VCaP (cell line): ENCODE measurements at regions not wholly inside any gene's neighbourhood (a gene's known extent, or its start where the extent isn't known, plus 50 kb on each side); places are given as distances from the start of the nearest gene placed in this dataset.

Experiments
- H3K27ac ChIP-seq: fragments of 450-650 bp; 2 replicates; pipeline ENCODE4 v1.5.1; 2017
- CTCF ChIP-seq: fragments of 450-650 bp; conservative IDR thresholded peaks from 2 replicates; pipeline ENCODE4 v1.5.1; 2017; ENCODE audit warnings: mild to moderate bottlenecking, moderate library complexity

DNA sequence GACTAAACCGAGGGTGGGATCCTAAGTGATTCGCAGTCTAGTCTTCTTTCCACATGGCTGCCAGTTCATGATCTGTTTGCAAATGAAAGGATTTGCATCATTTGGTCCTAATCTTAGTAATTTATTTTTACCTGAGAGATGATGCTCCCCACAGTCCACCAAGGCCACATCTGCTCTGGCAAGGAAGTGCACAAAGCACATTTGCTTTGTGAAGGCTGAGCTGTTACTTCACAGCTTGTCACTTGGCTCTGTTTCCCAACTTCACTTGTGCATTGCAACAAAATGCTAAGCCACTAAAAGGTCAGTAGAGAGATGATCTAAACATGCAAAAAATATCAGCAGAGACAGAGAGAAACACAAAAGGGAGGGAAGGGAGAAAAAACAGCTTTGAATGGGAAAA, 128.5 kb upstream of the VLDLR start:
- no peak overlapping the region for H3K27ac ChIP-seq
- no peak for TF ChIP-seq CTCF

DNA sequence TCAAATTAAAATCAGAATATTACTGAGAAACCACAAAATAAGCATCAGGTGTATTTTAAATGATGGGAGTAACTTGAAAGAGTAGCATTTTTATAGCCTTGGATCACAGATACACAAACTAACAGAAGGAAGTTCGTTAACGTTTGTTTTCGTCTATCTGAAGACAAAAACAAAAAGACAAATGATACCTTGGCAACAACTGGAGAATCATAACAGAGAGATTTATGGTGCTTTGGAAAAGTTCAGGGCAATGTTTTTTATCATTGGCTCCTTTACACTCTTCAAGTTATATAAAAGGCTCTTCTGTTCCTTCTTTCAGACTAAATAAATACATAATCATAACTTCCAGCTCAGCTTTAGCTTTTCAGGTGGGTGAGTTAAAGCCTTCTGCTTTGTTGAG, 128.1 kb upstream of the VLDLR start:
- TF ChIP-seq CTCF = no peak
- no peak overlapping the region for H3K27ac ChIP-seq

DNA sequence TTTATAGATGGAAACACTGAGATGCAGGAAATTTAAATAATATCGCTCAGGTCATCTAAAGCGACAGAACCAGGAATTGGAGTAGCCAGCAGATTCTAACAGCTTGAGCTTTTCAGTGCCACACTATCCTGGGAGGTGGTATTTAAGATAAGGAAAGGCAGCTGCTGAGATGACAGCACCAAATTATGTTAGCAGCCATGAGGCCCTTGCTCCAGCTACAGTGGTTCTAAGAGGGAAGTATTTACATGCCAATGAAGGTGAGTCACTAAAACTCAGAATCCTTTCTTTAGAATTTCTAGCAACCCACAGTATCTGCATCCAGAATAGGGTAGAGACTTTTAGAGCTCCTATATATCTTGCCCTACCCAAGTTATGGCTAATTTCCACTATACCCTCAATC, 127.0 kb upstream of the VLDLR start:
- no peak overlapping the region for H3K27ac ChIP-seq
- TF ChIP-seq CTCF = no peak

GRCh38 chr9:2495221-2496005, 126.2 kb upstream of the VLDLR start:
- no peak overlapping the region for H3K27ac ChIP-seq
- no peak for TF ChIP-seq CTCF

GRCh38 chr9:2496169-2496568, 125.4 kb upstream of the VLDLR start:
- no peak overlapping the region for H3K27ac ChIP-seq
- no peak for TF ChIP-seq CTCF

GRCh38 chr9:2496934-2497333, 124.7 kb upstream of the VLDLR start:
- no peak for TF ChIP-seq CTCF
- H3K27ac ChIP-seq = no peak overlapping the region

GRCh38 chr9:2497666-2498400, 123.8 kb upstream of the VLDLR start:
- no peak for TF ChIP-seq CTCF

More at GRCh38 chr9:2497666-2498400, 123.8 kb upstream of the VLDLR start:
- no peak overlapping the region for H3K27ac ChIP-seq
